Bronchial epithelial cell (primary cell): ENCODE measurements at regions not wholly inside any gene's neighbourhood (a gene's known extent, or its start where the extent isn't known, plus 50 kb on each side); places are given as distances from the start of the nearest gene placed in this dataset.
"Not testable (repeated sequence)": the region's sequence is repeated elsewhere in the genome, so short reads cannot be mapped to it uniquely, and the experiment has no call there.

Experiments
- DNase-seq: peaks from one replicate; pipeline ENCODE4 v3.0.0-alpha.2; 2010; ENCODE audit warnings: low read depth
- FAIRE-seq: peaks from 2 replicates; lab custom pipeline; 2011; peaks lifted over from hg19 to GRCh38; lab: Jason Lieb, UNC
- H3K27me3 ChIP-seq: 2 replicates; pipeline ENCODE4 v1.5.1; 2011; ENCODE audit warnings: low read length; ENCODE audit not compliant: control insufficient read depth, insufficient read depth
- H3K36me3 ChIP-seq: 2 replicates; pipeline ENCODE4 v1.5.1; 2011; ENCODE audit warnings: low read length; ENCODE audit not compliant: control insufficient read depth, insufficient read depth
- H3K4me3 ChIP-seq: 2 replicates; pipeline ENCODE4 v1.5.1; 2011; ENCODE audit warnings: mild to moderate bottlenecking, low read depth, low read length, control low read depth
- TF ChIP-seq, protein P1 (sequence below): IDR thresholded peaks from 2 replicates; pipeline ENCODE4 v1.5.1; 2011; ENCODE audit warnings: mild to moderate bottlenecking, moderate library complexity, low read length, control low read depth, inconsistent platforms; ENCODE audit not compliant: insufficient read depth, severe bottlenecking

DNA sequence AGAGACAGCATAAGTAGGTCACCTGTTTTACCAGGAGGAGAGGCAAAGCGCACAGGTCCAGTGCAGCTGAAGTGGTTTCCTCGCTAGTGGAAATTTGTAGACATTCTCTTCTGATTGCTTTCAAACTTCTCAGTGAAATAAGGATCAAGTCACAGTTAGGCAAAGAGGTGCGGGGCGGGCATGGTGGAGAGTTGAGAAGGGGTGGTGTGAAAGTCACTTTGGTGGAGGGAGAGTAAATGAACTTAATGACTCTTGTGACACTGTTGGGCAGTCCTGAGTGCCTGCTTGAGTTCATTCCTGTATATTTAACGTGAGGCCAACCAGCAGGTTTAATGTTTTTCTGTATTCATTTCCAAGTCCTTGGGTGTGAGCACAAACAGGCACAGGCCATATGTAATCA lies 235.6 kb downstream of the TRIML1 start:
- Histone ChIP-seq H3K27me3 (no peaks in the 10 kb centered on the region), H3K4me3 (no peak overlapping the region), H3K36me3 (no peaks in the 10 kb centered on the region)
- TF ChIP-seq, protein P1, sequence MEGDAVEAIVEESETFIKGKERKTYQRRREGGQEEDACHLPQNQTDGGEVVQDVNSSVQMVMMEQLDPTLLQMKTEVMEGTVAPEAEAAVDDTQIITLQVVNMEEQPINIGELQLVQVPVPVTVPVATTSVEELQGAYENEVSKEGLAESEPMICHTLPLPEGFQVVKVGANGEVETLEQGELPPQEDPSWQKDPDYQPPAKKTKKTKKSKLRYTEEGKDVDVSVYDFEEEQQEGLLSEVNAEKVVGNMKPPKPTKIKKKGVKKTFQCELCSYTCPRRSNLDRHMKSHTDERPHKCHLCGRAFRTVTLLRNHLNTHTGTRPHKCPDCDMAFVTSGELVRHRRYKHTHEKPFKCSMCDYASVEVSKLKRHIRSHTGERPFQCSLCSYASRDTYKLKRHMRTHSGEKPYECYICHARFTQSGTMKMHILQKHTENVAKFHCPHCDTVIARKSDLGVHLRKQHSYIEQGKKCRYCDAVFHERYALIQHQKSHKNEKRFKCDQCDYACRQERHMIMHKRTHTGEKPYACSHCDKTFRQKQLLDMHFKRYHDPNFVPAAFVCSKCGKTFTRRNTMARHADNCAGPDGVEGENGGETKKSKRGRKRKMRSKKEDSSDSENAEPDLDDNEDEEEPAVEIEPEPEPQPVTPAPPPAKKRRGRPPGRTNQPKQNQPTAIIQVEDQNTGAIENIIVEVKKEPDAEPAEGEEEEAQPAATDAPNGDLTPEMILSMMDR = no peak
- FAIRE-seq (no peak), DNase-seq (no peak)

DNA sequence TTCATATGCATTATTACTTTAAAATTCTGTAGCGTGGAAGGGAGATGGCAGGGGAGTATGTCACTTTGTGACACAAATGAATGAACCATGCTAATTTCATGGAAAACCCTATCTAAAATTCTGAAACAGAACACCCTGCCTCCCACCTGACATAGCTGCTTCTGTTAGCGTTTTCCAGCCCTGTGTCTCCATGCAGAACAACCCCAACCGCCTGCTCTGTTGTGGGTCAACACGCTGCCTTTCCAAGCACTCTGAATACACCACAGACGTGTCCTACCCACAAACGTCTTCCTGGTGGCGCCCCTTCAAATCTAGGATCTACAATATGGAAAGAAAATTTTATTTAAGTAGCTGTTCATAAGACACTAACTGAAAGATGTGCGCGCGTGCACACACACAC lies 238.6 kb downstream of the TRIML1 start:
- FAIRE-seq = no peak

DNA sequence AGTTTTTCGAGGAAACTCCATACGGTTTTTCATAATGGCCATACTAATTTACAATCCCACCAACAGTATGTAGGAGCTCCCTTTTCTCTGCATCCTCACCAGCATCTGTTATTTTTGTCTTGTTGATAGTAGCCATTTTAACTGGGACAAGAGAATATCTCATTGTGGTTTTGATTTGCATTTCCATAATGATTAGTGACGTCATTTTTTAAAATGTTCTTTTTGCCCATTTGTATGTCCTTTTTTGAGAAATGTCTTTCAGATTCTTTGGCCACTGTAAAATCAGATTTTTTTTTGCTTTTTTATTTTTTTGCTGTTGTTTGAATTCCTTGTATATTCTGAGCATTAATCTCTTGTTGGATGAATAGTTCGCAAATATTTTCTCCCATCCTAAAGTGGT lies 243.9 kb downstream of the TRIML1 start:
- no peak overlapping the region for H3K4me3 ChIP-seq
- FAIRE-seq = no peak
- no peaks in the 10 kb centered on the region for H3K36me3 ChIP-seq
- H3K27me3 ChIP-seq = no peaks in the 10 kb centered on the region
- TF ChIP-seq, protein P1 = no peak
- DNase-seq = no peak

More for the DNA sequence above, 238.6 kb downstream of the TRIML1 start:
- TF ChIP-seq, protein P1 = no peak
- Histone ChIP-seq H3K4me3 (no peak overlapping the region), H3K27me3 (no peaks in the 10 kb centered on the region), H3K36me3 (no peaks in the 10 kb centered on the region)
- DNase-seq = no peak

DNA sequence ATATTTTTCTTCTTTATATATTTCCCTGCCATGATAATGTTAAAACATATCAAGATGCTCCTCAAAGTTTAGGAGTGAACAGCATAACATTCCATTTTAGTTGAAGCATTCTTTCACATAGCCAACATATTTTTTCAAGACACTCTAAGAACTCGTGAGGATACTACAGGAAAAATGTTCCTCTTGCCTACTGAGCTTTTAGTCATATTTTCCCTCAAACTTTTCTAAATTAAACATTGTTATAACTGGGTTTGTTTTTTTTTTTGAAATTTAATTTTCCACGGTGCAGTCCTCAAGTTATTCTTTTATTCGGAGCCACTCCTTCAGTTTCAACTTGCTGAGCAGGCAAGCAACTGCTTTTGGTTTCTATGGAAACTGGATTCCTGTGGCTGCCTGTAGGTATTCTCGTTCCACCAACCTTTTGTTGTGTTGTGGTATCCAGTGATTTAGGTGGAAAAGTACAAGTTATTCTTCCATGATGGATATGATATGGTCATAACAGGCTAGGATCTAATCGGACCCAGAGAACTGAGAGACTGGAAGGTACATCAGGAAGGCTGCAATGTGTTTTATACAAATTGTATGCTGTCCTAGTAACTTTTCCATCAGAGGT lies 248.0 kb downstream of the TRIML1 start:
- H3K27me3 ChIP-seq = no peaks in the 10 kb centered on the region
- no peak overlapping the region for H3K4me3 ChIP-seq
- DNase-seq (peak; percentile 56), FAIRE-seq (no peak)
- H3K36me3 ChIP-seq = no peaks in the 10 kb centered on the region
- TF ChIP-seq, protein P1 = no peak

DNA sequence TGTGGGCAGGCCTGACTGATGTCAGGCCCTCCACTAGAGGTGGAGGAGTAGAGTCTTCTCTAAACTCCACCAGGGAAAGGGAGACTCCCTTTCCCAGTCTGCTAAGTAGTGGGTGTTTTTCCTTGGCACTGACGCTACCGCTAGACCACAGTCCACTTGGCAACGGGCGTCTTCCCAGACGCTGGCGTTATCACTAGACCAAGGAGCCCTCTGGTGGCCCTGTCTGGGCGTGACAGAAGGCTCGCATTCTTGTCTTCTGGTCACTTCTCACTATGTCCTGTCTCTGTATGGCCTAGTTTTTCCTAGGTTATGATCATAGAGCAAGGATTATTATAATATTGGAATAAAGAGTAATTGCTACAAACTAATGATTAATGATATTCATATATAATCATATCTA lies 252.1 kb downstream of the TRIML1 start:
- not testable (repeated sequence) for DNase-seq, H3K27me3 ChIP-seq, FAIRE-seq, H3K36me3 ChIP-seq, H3K4me3 ChIP-seq

DNA sequence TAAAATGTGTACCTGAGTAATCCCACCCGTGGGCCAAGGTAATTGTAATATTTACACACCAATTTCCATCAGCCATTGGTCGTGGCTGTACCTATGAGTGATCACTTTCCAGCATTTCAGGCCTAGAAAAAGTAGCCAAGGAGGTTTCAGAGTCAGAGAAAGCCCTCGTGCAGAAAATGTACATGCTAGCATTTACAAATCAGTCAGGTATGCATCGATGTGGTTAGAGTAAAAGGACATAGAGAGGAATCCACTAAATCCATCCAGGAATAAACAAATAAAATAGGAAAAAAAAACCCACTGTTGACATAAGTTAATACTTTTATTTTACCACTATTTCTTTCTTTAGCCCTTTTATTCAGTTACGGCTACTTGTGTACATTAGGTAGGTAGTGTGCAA lies 256.8 kb downstream of the TRIML1 start:
- Histone ChIP-seq H3K27me3 (no peaks in the 10 kb centered on the region), H3K4me3 (no peak overlapping the region), H3K36me3 (no peaks in the 10 kb centered on the region)
- FAIRE-seq (no peak), DNase-seq (no peak)
- TF ChIP-seq, protein P1 = no peak
